ENCODE measurements at regions not wholly inside any gene's neighbourhood (a gene's known extent, or its start where the extent isn't known, plus 50 kb on each side); places are given as distances from the start of the nearest gene placed in this dataset.
"Not testable (repeated sequence)": the region's sequence is repeated elsewhere in the genome, so short reads cannot be mapped to it uniquely, and the experiment has no call there.

DNA sequence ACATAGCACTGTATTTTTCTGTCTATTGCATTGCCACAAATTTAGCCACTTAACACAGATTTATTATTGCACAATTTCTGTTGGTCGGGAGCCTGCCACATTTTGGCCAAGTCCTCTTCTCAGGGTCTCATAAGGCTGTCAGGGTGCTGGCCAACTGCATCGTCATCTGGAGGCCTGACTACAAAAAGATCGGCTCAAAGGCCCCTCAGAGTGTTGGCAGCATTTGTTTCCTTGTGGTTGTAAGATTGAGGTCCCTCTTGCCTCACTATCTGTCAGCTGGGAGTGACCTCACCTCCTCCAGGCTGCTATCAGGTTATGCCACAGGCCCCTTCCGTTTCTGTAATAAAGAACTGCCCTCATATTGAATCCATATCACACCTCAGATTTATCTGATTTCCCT lies 67.3 kb upstream of the BDP1 start:
- H3K18ac ChIP-seq (ENCODE audit: insufficient read length, low read depth, low read length); H2BK15ac ChIP-seq (ENCODE audit: low read depth, low read length); H3K23ac ChIP-seq (ENCODE audit: insufficient read length, low read depth, low read length); H3K27ac ChIP-seq (ENCODE audit: insufficient read length, low read depth, low read length); H2AFZ ChIP-seq (ENCODE audit: low read length); H3K9ac ChIP-seq (ENCODE audit: extremely low read depth, insufficient read length, low read length); H3K27ac Mint-ChIP-seq; H2BK12ac ChIP-seq (ENCODE audit: insufficient read length, low read depth, low read length); H2BK5ac ChIP-seq (ENCODE audit: insufficient read length, low read length); H3K56ac ChIP-seq (ENCODE audit: insufficient read length, low read depth, low read length); DNase-seq; H3K4me1 ChIP-seq (ENCODE audit: insufficient read depth, low read length); H3K14ac ChIP-seq (ENCODE audit: insufficient read depth, low read length); H2AK5ac ChIP-seq (ENCODE audit: insufficient read length, low read length); H2BK20ac ChIP-seq (ENCODE audit: low read depth, low read length, poor library complexity, severe bottlenecking); H3K4me1 Mint-ChIP-seq; H3K23me2 ChIP-seq (ENCODE audit: insufficient read length, low read depth, low read length, poor library complexity, severe bottlenecking); H3K4me2 ChIP-seq (ENCODE audit: insufficient read depth, insufficient read length, low read length); H4K20me1 ChIP-seq (ENCODE audit: control insufficient read depth, insufficient read depth, insufficient read length); H3K27me3 ChIP-seq (ENCODE audit: insufficient read depth, low read length); H3T11ph ChIP-seq (ENCODE audit: low read length); H3K27me3 Mint-ChIP-seq (ENCODE audit: low read depth); H3K79me1 ChIP-seq (ENCODE audit: insufficient read depth, low read depth, low read length, poor library complexity, severe bottlenecking); H3K79me2 ChIP-seq (ENCODE audit: insufficient read depth, low read length); H4K91ac ChIP-seq (ENCODE audit: insufficient read length, low read depth, low read length); H3K4ac ChIP-seq (ENCODE audit: low read depth, low read length); H4K8ac ChIP-seq (replicated peaks; ENCODE audit: insufficient read length, low read depth, low read length); H3K9me3 Mint-ChIP-seq; H3K4me3 Mint-ChIP-seq; H3K36me3 Mint-ChIP-seq (ENCODE audit: insufficient read depth in 1 of 3, low read depth in 3 of 3); H2BK120ac ChIP-seq (ENCODE audit: low read depth, low read length, poor library complexity, severe bottlenecking); H4K5ac ChIP-seq (ENCODE audit: insufficient read length, low read depth, low read length); H3K9me3 ChIP-seq (ENCODE audit: control insufficient read depth, low read depth, low read length): not testable (repeated sequence)
- no CpG with 5 or more reads among the region's 4 CpGs for WGBS (ENCODE audit: extremely low coverage, insufficient read length, low lambda C conversion rate)

DNA sequence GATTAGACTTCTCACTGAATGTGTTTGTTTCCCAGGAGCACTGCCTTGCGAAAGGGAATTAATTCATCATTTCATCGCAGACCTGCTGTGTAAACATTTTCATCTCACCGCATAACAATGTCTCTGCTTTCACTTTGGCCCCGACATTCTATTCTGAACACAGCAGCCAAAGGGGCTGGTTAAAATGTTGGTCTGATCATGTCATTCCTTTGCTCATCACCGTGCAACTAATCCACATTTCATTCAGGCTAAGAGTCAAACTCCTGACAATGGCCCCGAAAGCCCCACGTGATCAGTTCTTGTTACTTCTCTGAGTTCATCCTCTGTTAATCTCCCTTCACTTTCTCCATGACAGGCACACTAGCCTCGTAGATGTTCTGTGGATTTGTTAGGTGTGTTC lies 57.1 kb upstream of the BDP1 start:
- DNase-seq; H3K14ac ChIP-seq (ENCODE audit: insufficient read depth, low read length); H3K9ac ChIP-seq (ENCODE audit: extremely low read depth, insufficient read length, low read length); H2BK15ac ChIP-seq (ENCODE audit: low read depth, low read length); H2BK12ac ChIP-seq (ENCODE audit: insufficient read length, low read depth, low read length); H3K27ac ChIP-seq (ENCODE audit: insufficient read length, low read depth, low read length); H3K23ac ChIP-seq (ENCODE audit: insufficient read length, low read depth, low read length); H3K4me2 ChIP-seq (ENCODE audit: insufficient read depth, insufficient read length, low read length); H3K79me2 ChIP-seq (ENCODE audit: insufficient read depth, low read length); H2AFZ ChIP-seq (ENCODE audit: low read length); H3K4ac ChIP-seq (ENCODE audit: low read depth, low read length); H2BK120ac ChIP-seq (ENCODE audit: low read depth, low read length, poor library complexity, severe bottlenecking); H3K56ac ChIP-seq (ENCODE audit: insufficient read length, low read depth, low read length); H4K5ac ChIP-seq (ENCODE audit: insufficient read length, low read depth, low read length); H3T11ph ChIP-seq (ENCODE audit: low read length); H3K18ac ChIP-seq (ENCODE audit: insufficient read length, low read depth, low read length); H4K8ac ChIP-seq (replicated peaks; ENCODE audit: insufficient read length, low read depth, low read length); H3K79me1 ChIP-seq (ENCODE audit: insufficient read depth, low read depth, low read length, poor library complexity, severe bottlenecking); H4K20me1 ChIP-seq (ENCODE audit: control insufficient read depth, insufficient read depth, insufficient read length); H2AK5ac ChIP-seq (ENCODE audit: insufficient read length, low read length); H3K36me3 Mint-ChIP-seq (ENCODE audit: insufficient read depth in 1 of 3, low read depth in 3 of 3); H3K27me3 Mint-ChIP-seq (ENCODE audit: low read depth); H4K91ac ChIP-seq (ENCODE audit: insufficient read length, low read depth, low read length); H3K27me3 ChIP-seq (ENCODE audit: insufficient read depth, low read length); H3K9me3 ChIP-seq (ENCODE audit: control insufficient read depth, low read depth, low read length); H2BK20ac ChIP-seq (ENCODE audit: low read depth, low read length, poor library complexity, severe bottlenecking); H3K4me3 Mint-ChIP-seq; H2BK5ac ChIP-seq (ENCODE audit: insufficient read length, low read length); H3K9me3 Mint-ChIP-seq; H3K23me2 ChIP-seq (ENCODE audit: insufficient read length, low read depth, low read length, poor library complexity, severe bottlenecking); H3K4me1 ChIP-seq (ENCODE audit: insufficient read depth, low read length): not testable (repeated sequence)
- H3K4me1 Mint-ChIP-seq, result peaks cover 16 to 20% of the 10 kb centered on the region in 2 experiments
- peak overlapping the region in 1 of 3 experiments; percentile 53; a peak in 3 of 7 replicates for H3K27ac Mint-ChIP-seq
- WGBS (ENCODE audit: extremely low coverage, insufficient read length, low lambda C conversion rate), result no CpG with 5 or more reads among the region's 8 CpGs
